T-helper 1 cell (primary cell): ENCODE measurements at regions not wholly inside any gene's neighbourhood (a gene's known extent, or its start where the extent isn't known, plus 50 kb on each side); places are given as distances from the start of the nearest gene placed in this dataset.

Experiments used
- DNase-seq, 5 donors: peaks; one replicate each; pipeline ENCODE4 v3.0.0-alpha.2; 2012 to 2020

DNA sequence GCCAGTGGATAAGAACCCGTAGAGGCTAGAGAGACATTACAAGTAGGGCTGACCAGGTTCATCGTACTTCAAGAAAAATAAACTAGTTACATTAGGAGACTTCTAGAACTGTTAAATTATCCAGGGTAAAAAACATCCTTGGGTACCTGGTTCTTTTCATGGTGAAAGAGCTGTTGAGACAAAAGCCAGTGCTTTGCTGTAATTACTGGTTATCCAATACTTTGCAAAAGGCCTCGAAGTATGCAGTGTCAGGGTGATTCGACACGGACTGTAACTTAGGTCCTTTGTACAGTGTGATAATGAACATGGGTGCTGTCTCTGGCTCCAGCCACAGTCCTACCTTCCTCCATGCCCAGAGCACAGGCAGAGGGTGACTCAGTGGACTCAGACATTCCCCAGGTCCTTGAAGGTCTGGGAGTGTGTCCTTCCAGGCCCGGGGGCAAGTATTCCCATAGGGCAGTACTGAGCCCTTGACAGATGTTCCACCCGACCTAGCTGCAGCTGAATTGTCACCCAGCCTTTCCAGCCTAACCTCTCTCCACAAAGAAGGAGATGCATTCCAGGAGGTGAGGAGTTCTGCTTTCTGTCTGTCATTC, 123.6 kb upstream of the TMEM72 start:
- DNase-seq: no peak

DNA sequence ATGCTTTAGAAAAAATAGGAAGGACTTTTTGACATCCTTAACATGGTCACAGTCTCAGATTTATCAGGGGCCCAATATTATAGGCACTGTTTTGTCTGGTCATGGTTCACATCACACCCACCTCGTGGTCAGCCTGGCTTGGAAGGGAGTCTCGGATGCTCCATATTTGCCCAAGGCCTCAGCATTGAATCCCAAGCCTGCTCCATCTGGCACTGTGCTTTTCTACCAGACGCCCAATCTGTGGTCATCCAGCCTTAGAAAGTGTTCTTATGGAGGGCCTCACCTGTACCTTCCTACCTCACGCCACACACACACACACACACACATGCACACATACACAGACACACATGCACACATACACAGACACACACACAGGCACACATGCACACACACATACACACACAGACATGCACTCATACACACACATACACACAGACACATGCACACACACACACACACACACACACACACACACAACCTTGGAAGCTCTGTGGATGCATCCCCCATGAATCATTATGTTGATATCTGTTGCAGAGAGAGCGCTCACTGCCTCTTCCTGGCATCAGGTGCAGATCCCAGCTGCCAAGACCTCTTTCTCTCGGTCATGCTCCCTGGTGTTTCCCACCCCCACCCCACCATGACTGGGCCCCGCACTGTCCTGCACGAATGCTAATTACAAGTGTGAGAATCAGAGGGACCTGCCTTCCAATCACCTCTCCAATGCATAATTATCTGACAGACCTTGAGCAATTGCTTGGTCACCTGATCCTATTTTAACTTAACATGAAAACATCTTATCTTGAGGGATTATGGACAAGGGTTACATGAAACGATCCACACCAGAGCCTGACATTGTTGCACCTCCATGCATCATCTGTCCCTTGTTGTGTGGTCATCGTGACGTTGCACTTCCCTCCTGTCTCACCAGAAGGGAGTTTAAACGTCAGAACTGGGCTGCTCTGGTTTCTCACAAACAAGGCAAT, 122.7 kb upstream of the TMEM72 start:
- DNase-seq: no peak

DNA sequence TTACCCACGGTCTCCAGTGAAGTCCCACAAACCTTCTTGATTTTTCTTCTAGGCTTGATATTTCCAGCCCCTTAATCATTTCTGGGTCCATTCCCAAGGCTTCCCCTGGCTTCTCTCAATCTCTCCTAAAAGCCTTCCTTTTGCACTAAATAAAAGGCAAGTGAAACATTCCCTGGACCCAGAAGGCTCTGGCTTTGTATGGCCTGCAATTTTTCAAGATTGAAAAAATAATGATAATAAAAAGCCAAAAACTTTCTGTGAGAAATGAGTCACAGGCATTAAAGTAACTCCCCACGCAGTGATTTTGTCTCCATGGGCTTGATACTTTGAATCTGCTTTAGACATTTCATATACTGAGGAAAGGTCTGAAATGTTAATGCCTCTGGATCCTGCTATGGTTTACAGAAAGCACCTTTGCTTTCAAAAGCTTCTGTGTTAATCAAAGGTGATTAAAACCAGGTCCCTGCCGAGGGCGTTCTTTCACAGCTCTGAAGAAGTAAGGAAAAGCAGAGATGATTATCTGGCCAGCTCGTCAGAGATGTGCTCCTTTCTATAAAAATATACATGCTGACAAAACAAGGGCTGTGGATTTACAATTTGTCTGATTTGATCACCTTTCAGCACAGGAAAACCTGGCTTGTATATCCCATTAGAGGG, 118.9 kb upstream of the TMEM72 start:
- DNase-seq: no peak

DNA sequence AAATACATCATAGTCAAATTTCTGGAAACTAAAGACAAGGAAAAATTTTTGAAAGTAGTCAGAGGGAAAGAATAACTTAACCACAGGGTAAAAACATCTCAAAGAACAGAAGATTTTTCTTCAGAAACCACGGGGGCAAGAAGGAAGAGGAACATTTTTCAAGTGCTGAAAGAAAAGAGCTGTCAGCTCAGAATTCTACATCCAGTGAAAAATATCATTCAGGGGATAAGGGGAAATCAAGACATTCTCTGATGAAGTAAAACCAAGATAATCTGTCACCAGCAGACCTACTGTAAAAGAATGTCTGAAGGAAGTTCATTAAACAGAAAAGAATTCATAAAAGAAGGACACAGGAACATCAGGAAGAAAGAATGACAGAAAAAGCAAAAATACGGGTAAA, 111.2 kb upstream of the TMEM72 start:
- DNase-seq: no peak

DNA sequence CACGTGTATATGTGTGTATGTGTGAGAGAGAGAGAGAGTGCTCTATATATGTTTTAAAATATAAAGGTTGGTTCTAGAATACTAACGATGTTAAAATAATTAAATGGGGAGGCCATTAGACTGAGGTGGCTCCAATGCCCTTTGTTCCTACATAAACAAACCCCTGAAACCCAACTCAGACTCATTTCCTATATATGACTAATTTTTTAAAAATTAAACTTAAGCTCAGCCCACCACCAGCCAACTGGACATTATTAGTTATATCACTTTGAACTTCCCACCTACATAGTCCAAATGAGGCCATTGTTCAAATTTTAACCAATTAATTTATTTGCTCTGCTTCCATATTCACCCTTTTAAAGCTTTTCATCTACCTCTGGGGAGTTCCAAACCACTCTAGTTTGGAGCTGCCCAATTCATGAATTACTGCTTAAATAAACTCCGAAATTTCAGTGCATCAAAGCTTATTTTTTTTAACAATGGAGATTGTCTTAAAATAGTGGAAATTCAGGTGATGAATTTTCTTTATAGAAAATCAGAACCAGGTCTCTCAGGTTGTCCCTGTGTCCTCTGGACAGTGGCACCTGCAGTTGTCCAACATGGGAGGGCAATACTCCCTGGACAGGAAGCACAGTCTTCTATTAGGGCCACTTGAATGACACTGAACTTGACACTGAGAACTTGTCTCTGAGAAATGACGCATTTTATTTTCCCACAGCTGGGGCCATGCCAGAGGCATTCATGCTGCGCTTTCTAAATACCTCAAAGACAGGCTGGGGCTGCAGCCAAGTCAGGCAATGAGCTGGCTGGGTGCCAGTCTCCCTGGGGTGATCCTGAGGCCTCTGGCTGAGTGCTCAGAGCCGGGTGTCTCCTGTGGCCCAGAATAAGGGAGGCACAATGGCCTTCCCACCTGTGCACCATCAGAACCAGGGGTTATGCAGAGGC, 109.5 kb upstream of the TMEM72 start:
- no peak for DNase-seq

DNA sequence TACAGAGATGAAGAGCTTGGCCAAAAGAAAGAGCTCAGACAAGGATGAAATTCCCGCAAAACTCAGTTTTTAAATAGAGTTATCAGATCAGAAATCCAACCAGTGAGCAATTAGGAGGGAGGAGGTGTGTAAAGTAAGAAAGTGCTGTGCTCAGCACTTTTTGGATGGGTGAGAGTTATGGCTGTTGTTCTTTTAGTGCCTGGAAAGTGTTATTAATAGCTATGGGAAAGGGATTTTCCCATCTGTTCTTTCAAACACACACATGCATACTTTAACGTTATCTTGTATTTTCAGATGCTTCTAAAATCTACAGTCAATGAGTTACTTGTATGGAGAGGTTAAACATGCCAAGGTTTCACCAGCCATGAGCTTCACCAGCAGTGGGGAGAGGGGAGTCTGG, 107.3 kb upstream of the TMEM72 start:
- no peak for DNase-seq

DNA sequence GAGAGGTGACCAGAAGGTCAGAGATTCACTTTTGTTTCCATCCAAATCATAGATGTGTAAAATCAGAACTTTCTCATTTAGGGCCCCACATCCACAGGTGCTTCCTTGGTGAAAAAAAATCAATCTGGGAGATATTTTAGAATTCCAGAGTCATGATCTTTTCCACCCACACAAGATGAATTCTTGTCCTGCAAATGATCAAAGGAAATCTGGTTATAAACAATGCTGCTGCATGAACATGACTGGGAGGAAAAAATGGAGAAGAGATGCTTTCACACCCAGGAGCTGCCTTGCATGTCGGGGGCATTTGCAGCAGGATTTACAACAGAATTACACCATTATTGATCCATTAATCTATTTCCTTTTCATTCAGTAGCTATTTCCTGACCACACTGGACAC, 106.5 kb upstream of the TMEM72 start:
- no peak for DNase-seq

DNA sequence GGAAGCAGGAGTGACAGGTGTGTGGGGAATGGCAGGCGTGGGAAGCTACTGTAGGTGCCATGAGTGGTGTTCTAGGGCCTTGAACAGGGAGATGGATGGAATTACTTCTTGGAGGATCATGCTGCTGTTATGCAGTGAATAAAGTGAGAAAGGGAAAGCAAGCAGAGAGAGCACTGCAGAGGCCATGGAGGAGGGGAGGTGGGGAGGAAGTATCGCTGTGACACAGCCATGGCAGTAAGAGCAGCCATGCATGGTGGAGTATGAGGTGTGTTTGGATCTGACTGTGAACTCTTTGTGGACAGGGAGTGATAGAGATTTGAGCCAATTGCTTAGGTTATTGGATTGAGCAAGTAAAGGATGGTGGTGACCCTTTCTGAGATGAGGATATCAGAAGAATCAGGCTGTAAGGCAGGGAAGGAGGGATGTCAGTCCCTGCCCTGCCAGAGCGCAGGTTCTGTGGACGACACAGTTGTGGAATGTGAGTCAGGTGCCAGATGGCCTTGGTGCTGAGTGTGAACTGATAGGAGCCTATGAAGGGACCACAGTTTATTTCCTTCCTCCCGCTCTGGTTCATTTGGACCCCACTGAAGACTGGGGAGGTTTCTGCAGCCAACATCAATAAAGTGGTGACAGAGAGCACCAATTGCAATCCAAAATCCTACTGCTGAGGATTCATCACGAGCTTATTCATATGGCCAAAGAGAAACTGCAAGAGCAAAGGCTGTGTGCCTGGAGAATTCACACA, 105.5 kb upstream of the TMEM72 start:
- no peak for DNase-seq

DNA sequence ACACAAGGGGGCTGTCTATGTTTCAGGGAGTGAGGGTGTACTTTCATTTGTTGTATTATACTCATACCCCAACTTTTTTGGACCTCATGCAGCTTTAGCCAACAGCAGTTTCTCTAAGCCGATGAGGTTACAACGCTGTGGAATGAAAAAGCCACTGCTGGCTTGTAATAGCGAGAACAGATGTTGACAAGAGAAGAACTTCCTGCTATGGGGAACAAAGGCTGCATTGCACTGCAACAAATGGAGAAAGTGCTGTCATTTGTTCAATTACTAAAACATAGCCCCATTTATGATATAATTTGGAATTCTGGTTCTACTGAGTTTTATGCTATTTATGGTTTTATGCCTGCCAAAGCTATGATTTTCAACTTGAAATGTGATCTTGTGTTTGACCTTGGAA, 104.2 kb upstream of the TMEM72 start:
- DNase-seq: no peak

DNA sequence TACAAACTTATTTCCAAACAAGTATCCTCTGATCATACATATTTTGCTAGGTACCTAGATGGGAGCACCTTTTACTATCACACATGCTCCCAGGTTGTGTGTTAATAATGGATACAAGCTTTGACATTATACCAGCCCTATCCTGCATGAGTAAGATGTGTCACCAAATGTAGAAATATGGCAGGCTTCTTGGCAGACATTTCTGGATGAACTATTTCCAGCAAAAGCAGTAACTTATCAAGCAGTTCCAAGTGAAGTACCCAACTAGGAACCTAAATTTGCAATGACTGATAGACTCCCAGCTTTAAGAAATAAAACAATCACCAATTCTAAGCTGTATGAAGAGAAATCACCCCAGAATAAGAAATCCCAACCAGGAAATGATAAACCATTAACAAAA, 103.7 kb upstream of the TMEM72 start:
- DNase-seq: no peak

DNA sequence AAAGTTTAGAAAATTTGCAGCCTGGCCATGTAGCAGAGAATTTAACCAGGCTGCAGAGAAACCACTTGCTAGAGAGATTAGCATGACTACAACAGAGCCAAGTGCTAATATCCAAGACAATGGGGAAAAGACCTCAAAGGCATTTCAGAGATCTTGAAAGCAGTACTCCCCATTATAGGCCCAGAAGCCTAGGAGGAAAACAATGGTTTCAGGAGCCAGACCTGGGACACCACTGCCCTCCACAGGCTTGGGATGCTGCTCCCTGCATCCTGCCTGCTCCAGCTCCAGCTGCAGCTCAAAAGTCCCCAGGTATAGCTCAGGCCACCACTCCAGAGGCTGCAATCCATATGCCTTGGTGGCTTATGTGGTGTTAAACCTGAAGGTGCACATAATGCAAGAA, 101.5 kb upstream of the TMEM72 start:
- no peak for DNase-seq

DNA sequence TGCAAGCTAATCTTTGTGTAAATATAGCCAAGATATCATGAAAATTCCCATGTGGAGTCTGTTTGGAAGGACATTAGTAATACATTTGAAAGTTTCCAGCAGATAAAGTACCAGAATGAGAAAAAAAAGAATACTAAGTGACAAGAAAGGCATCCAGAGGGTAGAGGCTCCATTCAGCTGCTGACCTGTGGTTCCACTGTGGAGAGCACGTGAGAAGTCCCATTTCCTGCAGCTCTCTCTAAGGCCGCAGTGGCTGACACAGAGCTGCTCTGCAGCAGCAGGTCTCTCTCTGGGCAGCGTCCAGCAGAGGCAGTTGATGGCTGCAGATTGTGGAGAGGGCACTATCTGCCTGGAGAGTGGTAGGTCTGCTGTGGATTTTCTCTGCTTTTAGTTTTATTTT, 100.1 kb upstream of the TMEM72 start:
- DNase-seq: no peak

DNA sequence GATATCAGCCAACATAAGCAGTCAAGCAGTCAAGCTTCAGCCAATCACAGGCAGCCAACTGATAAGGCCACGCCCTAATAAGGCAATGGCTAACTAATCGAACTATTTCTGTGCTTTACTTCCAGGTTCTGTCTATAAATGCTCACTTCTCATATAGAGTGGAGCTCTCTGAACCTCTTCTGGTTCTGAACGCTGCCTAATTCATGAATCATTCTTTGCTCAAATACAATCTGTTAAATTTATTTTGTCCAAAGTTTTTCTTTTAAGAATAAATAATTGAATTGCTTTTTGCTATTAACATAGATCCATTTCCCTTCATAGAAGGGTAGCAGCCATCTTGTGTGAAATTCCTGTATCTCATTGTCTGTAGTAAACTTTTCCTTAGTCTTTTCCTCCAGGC, 97.9 kb upstream of the TMEM72 start:
- DNase-seq: no peak

DNA sequence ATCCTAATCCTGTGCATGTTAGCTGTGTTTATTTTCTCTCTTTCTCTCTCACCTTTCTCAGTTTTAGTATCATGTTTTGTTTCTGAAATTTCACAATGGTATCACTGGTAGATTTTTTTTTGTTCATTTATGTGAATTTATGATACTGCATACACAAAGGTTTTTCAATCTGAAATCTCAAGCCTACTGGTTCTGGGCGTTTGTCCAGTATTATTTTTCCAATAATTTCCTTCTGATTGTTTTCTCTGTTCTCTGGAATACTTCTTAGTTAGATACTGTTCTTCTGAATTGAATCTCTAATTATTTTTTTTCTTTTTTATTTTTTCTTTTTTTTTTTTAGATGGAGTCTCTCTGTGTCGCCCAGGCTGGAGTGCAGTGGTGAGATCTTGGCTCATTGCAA, 96.2 kb upstream of the TMEM72 start:
- DNase-seq: no peak

DNA sequence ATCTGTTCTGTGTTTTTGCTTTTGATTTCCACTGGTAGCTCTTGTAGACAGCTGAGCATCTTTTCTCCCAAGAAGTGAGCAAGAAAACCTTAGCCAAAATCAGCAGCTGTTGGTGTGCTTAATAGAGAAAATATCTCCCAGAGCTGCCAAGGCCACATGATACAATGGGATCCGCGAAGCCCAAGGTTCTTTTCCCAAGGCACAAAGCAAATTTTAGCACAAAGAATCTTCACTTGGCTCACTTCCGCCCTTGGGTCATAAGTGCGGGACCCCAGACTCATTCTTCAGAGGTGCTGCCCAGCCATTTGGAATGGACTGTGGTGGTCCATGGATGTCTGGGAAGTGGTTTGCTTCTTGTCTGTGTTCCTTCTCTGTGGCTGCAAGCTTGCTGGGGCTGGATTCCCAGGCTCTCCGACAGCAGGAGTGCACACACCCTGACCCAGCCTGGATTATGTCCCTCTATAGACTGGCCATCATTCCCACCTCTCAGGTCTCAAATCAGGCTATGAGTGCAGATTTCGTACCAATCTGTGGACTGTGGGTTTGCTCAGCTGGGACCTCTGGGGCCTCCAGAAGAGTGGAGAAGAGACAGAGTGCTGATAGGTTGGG, 93.0 kb upstream of the TMEM72 start:
- no peak for DNase-seq

DNA sequence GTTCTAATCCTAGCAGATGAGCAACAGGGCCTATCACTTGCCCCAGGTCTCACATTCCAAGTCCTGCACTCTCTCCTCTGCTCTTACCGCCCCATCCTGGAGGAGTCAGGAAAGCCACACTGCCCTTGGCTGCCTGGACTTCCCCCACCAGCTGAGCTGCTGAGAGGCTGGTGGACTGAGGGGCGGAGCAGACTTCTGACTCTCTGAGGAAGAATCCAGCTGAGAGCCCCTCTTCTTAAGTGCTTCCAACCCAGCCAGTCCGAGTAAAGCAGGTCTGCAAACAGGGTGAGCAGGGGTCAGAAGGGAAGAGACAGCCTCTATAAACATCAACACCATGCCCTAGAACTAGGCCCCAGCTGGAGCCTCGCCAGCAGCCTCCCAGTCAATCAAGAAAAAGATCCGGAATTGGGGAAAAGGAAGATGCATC, 92.4 kb upstream of the TMEM72 start:
- no peak for DNase-seq

DNA sequence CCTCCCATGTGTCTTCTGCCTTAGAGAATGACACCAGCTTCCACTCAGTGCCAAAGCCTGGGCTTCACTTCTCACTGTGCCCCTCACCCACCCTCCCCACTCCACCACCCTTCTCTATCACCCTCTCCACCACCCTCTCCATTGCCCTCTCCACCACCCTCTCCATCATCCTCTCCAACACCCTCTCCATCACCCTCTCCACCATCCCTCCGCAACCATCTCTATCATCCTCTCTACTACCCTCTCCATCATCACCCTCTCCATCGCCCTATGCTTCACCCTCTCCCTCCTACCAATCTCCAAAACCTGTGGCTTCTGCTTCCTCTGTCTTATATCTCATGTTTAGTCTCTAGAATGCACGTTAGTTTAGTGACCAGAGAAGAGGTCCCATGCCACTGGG, 91.0 kb upstream of the TMEM72 start:
- DNase-seq: no peak

DNA sequence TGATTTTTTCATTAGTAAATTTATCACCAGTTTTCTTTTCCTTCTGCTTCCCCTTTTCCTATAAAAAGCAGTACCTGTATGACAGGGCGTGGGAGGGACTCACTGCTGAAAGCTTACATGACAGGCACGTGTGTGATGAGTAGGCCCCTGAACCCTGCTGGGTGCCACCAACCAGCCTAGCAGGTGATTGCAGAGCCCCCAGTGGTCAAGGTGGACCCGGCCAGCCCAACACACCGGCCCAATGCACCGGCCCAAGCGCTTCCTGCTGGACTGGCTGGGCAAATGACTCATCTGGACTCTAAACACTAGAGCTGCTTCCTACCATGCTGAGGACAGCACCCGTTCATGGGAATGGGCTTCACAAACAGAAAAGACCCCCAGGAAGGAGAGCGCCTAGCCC, 89.8 kb upstream of the TMEM72 start:
- DNase-seq: no peak

DNA sequence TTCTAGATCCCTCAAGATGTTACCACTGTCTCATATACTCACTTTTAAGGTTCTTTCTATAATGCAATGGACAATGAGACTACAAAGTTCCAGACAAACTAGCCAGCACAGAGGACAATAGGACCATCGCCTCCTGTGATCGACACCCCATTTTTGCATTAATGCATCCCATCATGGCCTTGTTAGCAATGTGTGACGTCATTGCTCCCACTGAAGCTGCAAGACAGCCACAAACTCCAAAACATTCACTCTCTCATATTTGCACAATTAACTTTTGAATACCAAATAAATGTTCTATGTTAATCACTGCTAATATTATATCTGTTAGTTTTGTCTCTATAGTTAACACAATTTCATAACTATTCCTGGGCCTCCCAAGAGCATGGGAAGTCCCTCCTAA, 88.8 kb upstream of the TMEM72 start:
- no peak for DNase-seq

DNA sequence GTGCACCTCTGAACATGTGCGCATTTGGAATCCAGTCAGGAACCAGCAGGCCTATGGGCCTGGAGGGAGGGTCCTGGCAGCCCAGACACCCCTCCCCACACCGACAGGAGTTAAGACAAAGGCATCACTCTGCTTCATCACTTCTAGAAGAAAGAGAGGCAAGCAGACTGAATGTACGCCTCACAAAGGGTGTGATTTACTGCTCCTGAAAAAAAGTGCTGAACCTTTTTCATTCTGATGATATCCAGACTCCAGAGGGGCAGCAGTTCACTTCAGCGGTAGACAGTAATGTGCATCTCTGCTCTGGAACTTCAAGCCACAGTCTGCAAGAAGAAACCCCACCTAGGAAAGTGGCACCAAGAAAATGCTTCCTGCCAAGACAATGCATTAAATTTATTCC, 88.2 kb upstream of the TMEM72 start:
- DNase-seq: no peak

DNA sequence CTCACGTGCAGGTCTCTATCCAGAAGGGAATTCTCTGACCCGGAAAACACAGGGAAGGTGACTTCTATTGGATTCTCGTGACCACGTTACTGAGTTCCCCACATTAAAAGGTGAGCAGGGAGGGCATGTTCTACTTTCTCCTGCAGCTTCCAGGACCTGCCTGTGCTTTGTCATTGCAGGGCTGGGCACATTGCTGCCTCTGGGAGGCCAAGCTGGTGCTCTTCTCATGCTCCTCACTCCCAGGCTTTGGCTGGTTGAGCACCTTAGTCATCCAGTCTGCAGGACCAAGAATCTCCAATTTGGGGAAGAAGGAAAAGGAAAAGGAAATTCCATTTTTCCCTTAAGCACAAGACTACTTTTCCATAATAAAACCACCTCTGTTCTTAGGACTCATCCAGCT, 86.5 kb upstream of the TMEM72 start:
- no peak for DNase-seq
